GM23338 (cell line): ENCODE measurements at regions not wholly inside any gene's neighbourhood (a gene's known extent, or its start where the extent isn't known, plus 50 kb on each side); places are given as distances from the start of the nearest gene placed in this dataset.

Source experiments
- ATAC-seq: fragments of 200-7000 bp; cut with Tn5 transposase; 3 replicates; pipeline ENCODE4 v1.9.1; 2020
- DNase-seq: peaks from one replicate; pipeline ENCODE4 v3.0.0-alpha.2; 2015; ENCODE audit warnings: low spot score
- H2AFZ ChIP-seq: fragments of 200-600 bp; sonication (generic); 2 replicates; pipeline ENCODE4 v1.8.0; 2016; ENCODE audit warnings: antibody characterized with exemption, mild to moderate bottlenecking, moderate library complexity
- H3F3A ChIP-seq: fragments of 200-600 bp; sonication (generic); replicated peaks from 2 replicates; pipeline ENCODE4 v1.8.0; 2017; ENCODE audit warnings: antibody characterized with exemption, mixed run types, low read depth
- H3K27ac ChIP-seq: fragments of 200-600 bp; sonication (generic); 2 replicates; pipeline ENCODE4 v1.6.1; 2016; ENCODE audit warnings: low read depth
- H3K27me3 ChIP-seq: fragments of 200-600 bp; sonication (generic); 2 replicates; pipeline ENCODE4 v1.8.0; 2016; ENCODE audit warnings: mild to moderate bottlenecking, mixed run types, moderate library complexity; ENCODE audit not compliant: insufficient read depth
- H3K36me3 ChIP-seq: fragments of 200-600 bp; sonication (generic); 2 replicates; pipeline ENCODE4 v1.8.0; 2016; ENCODE audit warnings: mild to moderate bottlenecking; ENCODE audit not compliant: insufficient read depth
- H3K4me1 ChIP-seq: fragments of 200-600 bp; sonication (generic); 2 replicates; pipeline ENCODE4 v1.8.0; 2016; ENCODE audit warnings: mild to moderate bottlenecking, moderate library complexity; ENCODE audit not compliant: insufficient read depth
- H3K4me2 ChIP-seq: fragments of 200-600 bp; sonication (generic); 2 replicates; pipeline ENCODE4 v1.7.1; 2017; ENCODE audit warnings: mixed run types
- H3K4me3 ChIP-seq: fragments of 200-600 bp; sonication (generic); 2 replicates; pipeline ENCODE4 v1.6.1; 2016; ENCODE audit warnings: mixed run types
- H3K79me2 ChIP-seq: fragments of 200-600 bp; sonication (generic); replicated peaks from 2 replicates; pipeline ENCODE4 v1.8.0; 2017; ENCODE audit warnings: mild to moderate bottlenecking; ENCODE audit not compliant: insufficient read depth
- H3K9me2 ChIP-seq: fragments of 200-600 bp; sonication (generic); 2 replicates; pipeline ENCODE4 v1.8.0; 2017; ENCODE audit not compliant: insufficient read depth
- H4K20me1 ChIP-seq: fragments of 200-600 bp; sonication (generic); replicated peaks from 2 replicates; pipeline ENCODE4 v1.8.0; 2017; ENCODE audit warnings: mild to moderate bottlenecking; ENCODE audit not compliant: insufficient read depth
- H3K27ac Mint-ChIP-seq: 2 replicates; pipeline ENCODE4 v1.8.0; 2020; ENCODE audit warnings: inconsistent platforms, mild to moderate bottlenecking, moderate library complexity, mixed read lengths
- H3K27me3 Mint-ChIP-seq: 3 replicates; pipeline ENCODE4 v1.8.0; 2022; ENCODE audit warnings: low read depth, mild to moderate bottlenecking, moderate library complexity, mixed read lengths, inconsistent platforms; ENCODE audit not compliant: insufficient read depth, poor library complexity
- H3K36me3 Mint-ChIP-seq: 3 replicates; pipeline ENCODE4 v1.8.0; 2021; ENCODE audit warnings: low read depth, mild to moderate bottlenecking, inconsistent platforms, moderate library complexity, mixed read lengths
- H3K4me1 Mint-ChIP-seq: 3 replicates; pipeline ENCODE4 v1.8.0; 2020; ENCODE audit warnings: mild to moderate bottlenecking, inconsistent platforms, mixed read lengths
- H3K4me3 Mint-ChIP-seq: 3 replicates; pipeline ENCODE4 v1.8.0; 2021; ENCODE audit warnings: moderate library complexity, mild to moderate bottlenecking, inconsistent platforms, mixed read lengths
- H3K9me3 Mint-ChIP-seq: 3 replicates; pipeline ENCODE4 v1.8.0; 2020; ENCODE audit warnings: moderate library complexity, mild to moderate bottlenecking, inconsistent platforms, mixed read lengths
- CREB1 ChIP-seq: fragments of 250-450 bp; sonication (Bioruptor Pico); IDR thresholded peaks from 2 replicates; pipeline ENCODE4 v1.5.0; 2020; ENCODE audit warnings: low read depth, mild to moderate bottlenecking, moderate library complexity
- CTCF ChIP-seq, 2 experiments: fragments of 200-600 bp in 1 of 2; sonication (generic) in 1 of 2; conservative IDR thresholded peaks; 2 replicates each; pipeline versions ENCODE4 v1.5.1 to v1.6.1; 2016 to 2017; ENCODE audit warnings: antibody characterized with exemption in 2 of 2, low read depth in 2 of 2, mild to moderate bottlenecking in 2 of 2, moderate library complexity in 1 of 2
- ETS1 ChIP-seq: IDR thresholded peaks from 2 replicates; pipeline ENCODE4 v1.6.1; 2016; ENCODE audit warnings: antibody characterized with exemption
- EZH2 ChIP-seq: fragments of 200-600 bp; sonication (generic); IDR thresholded peaks from one replicate; pipeline ENCODE4 v1.8.0; 2017; ENCODE audit warnings: antibody characterized with exemption, mild to moderate bottlenecking, low read depth; ENCODE audit not compliant: unreplicated experiment
- EZH2phosphoT487 ChIP-seq: fragments of 200-600 bp; sonication (generic); IDR thresholded peaks from one replicate; pipeline ENCODE4 v1.8.1; 2018; ENCODE audit warnings: antibody characterized with exemption; ENCODE audit not compliant: unreplicated experiment
- JUNB ChIP-seq: IDR thresholded peaks from one replicate; pipeline ENCODE4 v1.6.1; 2016; ENCODE audit warnings: antibody characterized with exemption; ENCODE audit not compliant: unreplicated experiment
- NANOG ChIP-seq: IDR thresholded peaks from 2 replicates; pipeline ENCODE4 v1.6.1; 2016; ENCODE audit warnings: antibody characterized with exemption, borderline replicate concordance
- POLR2AphosphoS5 ChIP-seq: IDR thresholded peaks from 2 replicates; pipeline ENCODE4 v1.6.1; 2016; ENCODE audit warnings: antibody characterized with exemption, low read depth
- REST ChIP-seq: IDR thresholded peaks from one replicate; pipeline ENCODE4 v1.6.1; 2018; ENCODE audit warnings: antibody characterized with exemption; ENCODE audit not compliant: unreplicated experiment
- ZNF114 ChIP-seq: fragments of 250-450 bp; sonication (Bioruptor Pico); IDR thresholded peaks from 2 replicates; pipeline ENCODE4 v1.5.0; 2020; ENCODE audit warnings: mild to moderate bottlenecking, moderate library complexity
- ZNF331 ChIP-seq: fragments of 250-450 bp; sonication (Bioruptor Pico); IDR thresholded peaks from 2 replicates; pipeline ENCODE4 v1.5.0; 2020; ENCODE audit warnings: low read depth, mild to moderate bottlenecking, moderate library complexity
- ZNF462 ChIP-seq: fragments of 250-450 bp; sonication (Bioruptor Pico); IDR thresholded peaks from 2 replicates; pipeline ENCODE4 v1.5.0; 2020; ENCODE audit warnings: mild to moderate bottlenecking, moderate library complexity

- peaks cover 5% of the 10 kb centered on the region for H3K36me3 Mint-ChIP-seq
- no peak overlapping the region for H3K4me3 Mint-ChIP-seq
- Histone ChIP-seq H3K4me3 (no peak overlapping the region), H3K4me2 (no peak overlapping the region), H4K20me1 (no peaks in the 10 kb centered on the region), H3F3A (no peaks in the 10 kb centered on the region), H3K36me3 (no peaks in the 10 kb centered on the region), H3K27me3 (no peaks in the 10 kb centered on the region), H3K9me2 (no peaks in the 10 kb centered on the region), H2AFZ (peak overlapping the region; percentile 35; the same call in 1 of the 2 replicates), H3K4me1 (peaks cover 10% of the 10 kb centered on the region), H3K79me2 (no peaks in the 10 kb centered on the region), H3K27ac (no peak overlapping the region)
- H3K27me3 Mint-ChIP-seq, result peaks cover 1% of the 10 kb centered on the region
- peaks cover 20% of the 10 kb centered on the region; the same call in 2 of the 3 replicates for H3K4me1 Mint-ChIP-seq
- H3K9me3 Mint-ChIP-seq, result peaks cover 5% of the 10 kb centered on the region; the same call in 2 of the 3 replicates
- H3K27ac Mint-ChIP-seq, result peak overlapping the region; percentile 22; the same call in 1 of the 2 replicates
- TF ChIP-seq REST, result no peak
- TF ChIP-seq JUNB, result no peak
- TF ChIP-seq EZH2phosphoT487, result no peak
- no peak for TF ChIP-seq EZH2
- TF ChIP-seq ZNF114 (CRISPR knock-in tag), result no peak
- TF ChIP-seq ZNF331 (CRISPR knock-in tag), result no peak
- no peak for TF ChIP-seq ZNF462 (CRISPR knock-in tag)
- TF ChIP-seq CREB1 (CRISPR knock-in tag), result no peak
- no peak for TF ChIP-seq POLR2AphosphoS5
- no peak for TF ChIP-seq CTCF (conservative IDR thresholded peaks at IDR 0.05; ENCODE audit: low read depth in 2 of 2)
- TF ChIP-seq NANOG, result no peak
- TF ChIP-seq ETS1, result no peak
- no peak for DNase-seq
- no peak for ATAC-seq
These were observed 251.2 kb upstream of the CDH11 start for GRCh38 chr16:65373097-65373496.
